ENCODE measurements at regions not wholly inside any gene's neighbourhood (a gene's known extent, or its start where the extent isn't known, plus 50 kb on each side); places are given as distances from the start of the nearest gene placed in this dataset.

GRCh38 chr4:3343358-3343757, 50.5 kb downstream of the RGS12 start:
- no peak for DNase-seq (ENCODE audit: low read depth)

GRCh38 chr4:3344104-3344503, 51.3 kb downstream of the RGS12 start:
- DNase-seq (ENCODE audit: low read depth), result no peak

GRCh38 chr4:3344596-3344995, 51.8 kb downstream of the RGS12 start:
- DNase-seq (ENCODE audit: low read depth), result no peak

- no peak for DNase-seq (ENCODE audit: low read depth)
These were observed 52.6 kb downstream of the RGS12 start for GRCh38 chr4:3345384-3345783.

- peak; percentile 8 for DNase-seq (ENCODE audit: low read depth)
These were observed 53.3 kb downstream of the RGS12 start for GRCh38 chr4:3346146-3346545.

GRCh38 chr4:3347871-3348270, 55.0 kb downstream of the RGS12 start:
- no peak for DNase-seq (ENCODE audit: low read depth)

GRCh38 chr4:3348621-3349020, 55.8 kb downstream of the RGS12 start:
- no peak for DNase-seq (ENCODE audit: low read depth)

- no peak for DNase-seq (ENCODE audit: low read depth)
These were observed 56.3 kb downstream of the RGS12 start for GRCh38 chr4:3349116-3349515.

- no peak for DNase-seq (ENCODE audit: low read depth)
These were observed 59.2 kb downstream of the RGS12 start for GRCh38 chr4:3351997-3352396.

- DNase-seq (ENCODE audit: low read depth), result no peak
These were observed 59.7 kb downstream of the RGS12 start for GRCh38 chr4:3352505-3352904.

- DNase-seq (ENCODE audit: low read depth), result no peak
These were observed 60.2 kb downstream of the RGS12 start for GRCh38 chr4:3352941-3353594.

- DNase-seq (ENCODE audit: low read depth), result no peak
These were observed 61.1 kb downstream of the RGS12 start for GRCh38 chr4:3353752-3354454.

GRCh38 chr4:3354455-3354811, 61.6 kb downstream of the RGS12 start:
- no peak for DNase-seq (ENCODE audit: low read depth)

GRCh38 chr4:3355266-3355748, 62.5 kb downstream of the RGS12 start:
- DNase-seq (ENCODE audit: low read depth), result no peak

GRCh38 chr4:3358656-3359055, 65.8 kb downstream of the RGS12 start:
- no peak for DNase-seq (ENCODE audit: low read depth)

- DNase-seq (ENCODE audit: low read depth), result no peak
These were observed 68.0 kb downstream of the RGS12 start for GRCh38 chr4:3360777-3361176.

GRCh38 chr4:3361406-3361805, 68.6 kb downstream of the RGS12 start:
- no peak for DNase-seq (ENCODE audit: low read depth)

- no peak for DNase-seq (ENCODE audit: low read depth)
These were observed 69.1 kb downstream of the RGS12 start for GRCh38 chr4:3361896-3362295.

- DNase-seq (ENCODE audit: low read depth), result no peak
These were observed 69.8 kb downstream of the RGS12 start for GRCh38 chr4:3362431-3363287.

- no peak for DNase-seq (ENCODE audit: low read depth)
These were observed 70.8 kb downstream of the RGS12 start for GRCh38 chr4:3363411-3364141.

- no peak for DNase-seq (ENCODE audit: low read depth)
These were observed 71.4 kb downstream of the RGS12 start for GRCh38 chr4:3364199-3364598.

Data from T follicular helper cell (primary cell).